Amniotic epithelial cell (primary cell): ENCODE measurements at regions not wholly inside any gene's neighbourhood (a gene's known extent, or its start where the extent isn't known, plus 50 kb on each side); places are given as distances from the start of the nearest gene placed in this dataset.

Experiments
- DNase-seq: peaks from one replicate; pipeline ENCODE4 v3.0.0-alpha.2; 2010; ENCODE audit warnings: low read depth

- DNase-seq, result no peak
Observed at GRCh38 chr15:97694456-97694855, 266.0 kb upstream of the ARRDC4 start.

DNA sequence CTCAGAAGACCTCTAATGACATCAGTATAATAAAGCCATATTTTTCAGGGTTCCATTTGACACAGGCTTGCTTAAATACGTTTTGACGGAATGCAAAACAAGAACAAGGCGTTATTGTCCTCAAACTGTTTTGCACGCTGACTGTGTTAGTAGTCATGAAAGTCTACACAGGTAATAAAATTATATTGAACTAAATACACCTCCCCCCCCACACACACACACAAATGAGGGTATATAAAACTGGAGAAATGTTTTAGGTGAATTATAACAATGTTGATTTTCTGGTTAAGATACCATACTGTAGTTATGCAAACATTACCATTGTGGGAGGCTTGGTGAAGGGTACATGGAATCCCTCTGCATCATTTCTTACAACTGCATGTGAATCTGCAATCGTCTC is 257.1 kb upstream of the ARRDC4 start:
- no peak for DNase-seq

GRCh38 chr15:97706059-97706458 is 254.4 kb upstream of the ARRDC4 start:
- DNase-seq, result no peak

DNA sequence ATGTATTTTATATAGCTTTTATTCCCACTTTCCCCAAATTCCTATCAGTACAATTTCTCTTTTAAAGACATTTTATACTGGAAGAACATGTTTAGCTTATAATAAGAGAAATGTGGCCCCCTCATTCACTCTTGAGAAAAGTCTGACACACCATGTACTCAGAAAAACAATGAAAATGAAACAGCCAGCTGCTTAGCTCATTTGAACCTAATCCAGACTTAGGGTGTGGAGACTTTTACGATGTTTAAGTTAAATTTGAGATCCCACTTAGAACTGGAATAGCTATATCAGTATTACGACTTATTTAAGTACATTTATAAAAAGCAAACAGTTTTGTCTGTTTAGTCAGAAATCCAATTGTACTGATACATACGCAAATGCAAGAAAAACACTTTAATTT is 252.3 kb upstream of the ARRDC4 start:
- no peak for DNase-seq

GRCh38 chr15:97712530-97712929 is 248.0 kb upstream of the ARRDC4 start:
- no peak for DNase-seq

GRCh38 chr15:97717806-97718205 is 242.7 kb upstream of the ARRDC4 start:
- DNase-seq, result no peak

DNA sequence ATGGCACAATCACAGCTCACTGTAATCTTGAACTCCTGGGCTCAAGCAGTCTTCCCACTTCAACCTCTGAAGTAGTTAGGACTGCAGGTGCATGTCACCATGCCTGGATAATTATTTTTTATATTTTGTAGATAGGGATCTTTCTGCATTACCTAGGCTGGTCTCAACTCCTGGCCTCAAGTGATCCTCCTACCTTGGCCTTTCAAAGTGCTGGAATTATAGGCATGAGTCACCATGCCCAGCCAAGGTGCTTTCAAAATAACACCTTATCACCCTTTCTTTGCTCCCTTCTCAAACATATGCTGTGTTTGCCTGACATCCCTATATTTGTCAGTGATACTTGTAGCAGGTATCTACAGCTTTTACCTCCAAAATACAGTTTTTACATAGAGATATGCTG is 242.0 kb upstream of the ARRDC4 start:
- DNase-seq, result no peak

GRCh38 chr15:97728791-97729190 is 231.7 kb upstream of the ARRDC4 start:
- no peak for DNase-seq

GRCh38 chr15:97729270-97729669 is 231.2 kb upstream of the ARRDC4 start:
- DNase-seq, result no peak

- DNase-seq, result no peak
Observed at GRCh38 chr15:97730315-97730714, 230.2 kb upstream of the ARRDC4 start.

- no peak for DNase-seq
Observed at GRCh38 chr15:97731859-97732258, 228.6 kb upstream of the ARRDC4 start.

DNA sequence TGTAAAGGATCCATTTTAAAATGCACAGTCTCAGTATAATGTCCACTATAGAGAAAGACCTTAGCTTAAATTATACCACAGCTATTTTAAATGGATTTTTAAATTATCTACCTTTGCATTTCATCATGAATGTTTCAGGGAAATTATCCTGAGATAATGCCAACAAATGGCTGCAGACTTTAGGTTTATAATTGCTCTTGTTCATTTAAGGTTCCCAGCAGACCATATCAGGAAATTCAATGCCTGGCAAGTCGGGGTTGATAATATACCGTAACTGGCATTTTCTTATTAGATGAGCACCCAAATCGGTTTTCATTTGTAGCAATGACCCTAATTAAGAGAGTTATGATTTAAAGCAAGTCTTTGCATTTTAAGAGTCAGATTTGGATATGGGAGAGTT is 227.1 kb upstream of the ARRDC4 start:
- no peak for DNase-seq

DNA sequence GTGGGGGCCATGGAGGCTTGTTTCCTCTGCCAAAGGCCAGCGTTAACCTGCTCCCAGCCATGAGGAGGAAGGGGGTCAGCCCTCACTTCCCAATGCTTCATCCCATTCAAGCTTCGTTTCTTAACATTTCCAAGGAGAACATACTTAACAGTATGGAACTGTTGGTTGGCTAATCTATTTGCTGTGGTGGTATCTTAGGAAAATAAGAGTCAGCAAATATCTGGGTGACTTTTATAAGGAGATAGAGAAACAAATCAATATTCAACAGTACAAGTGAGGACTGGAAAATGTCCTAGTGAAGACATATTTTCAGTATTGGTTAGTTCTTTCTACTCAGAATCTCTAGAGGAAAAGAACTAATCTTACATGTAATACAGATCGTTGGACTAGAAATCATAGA is 223.8 kb upstream of the ARRDC4 start:
- DNase-seq, result no peak

DNA sequence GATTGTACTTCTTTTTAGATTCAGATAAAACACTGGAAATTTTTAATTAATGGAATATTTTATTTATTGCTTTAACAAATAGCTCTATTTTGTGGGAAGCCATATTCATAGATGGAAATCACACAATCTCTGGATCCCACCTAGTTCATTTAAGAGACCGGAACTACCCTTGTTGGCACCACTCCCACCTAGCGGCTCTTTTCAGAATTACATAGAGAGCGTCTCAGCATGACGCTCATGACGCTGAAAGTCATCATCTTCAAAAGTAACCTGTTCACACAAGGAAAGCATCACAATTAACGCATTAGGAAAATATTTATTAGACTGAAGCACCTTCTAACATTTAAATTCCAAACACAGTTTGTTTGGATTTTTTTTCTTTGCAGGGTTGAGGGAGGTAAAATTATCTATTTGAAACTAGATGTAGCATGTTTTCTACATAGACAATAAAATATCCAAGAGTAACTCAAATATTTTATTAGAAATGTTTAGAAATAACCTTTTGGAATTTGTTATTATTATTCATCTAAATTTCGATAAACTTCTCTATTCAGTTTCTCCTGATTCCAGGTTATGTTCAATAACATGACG is 214.9 kb upstream of the ARRDC4 start:
- peak; percentile 10 for DNase-seq

DNA sequence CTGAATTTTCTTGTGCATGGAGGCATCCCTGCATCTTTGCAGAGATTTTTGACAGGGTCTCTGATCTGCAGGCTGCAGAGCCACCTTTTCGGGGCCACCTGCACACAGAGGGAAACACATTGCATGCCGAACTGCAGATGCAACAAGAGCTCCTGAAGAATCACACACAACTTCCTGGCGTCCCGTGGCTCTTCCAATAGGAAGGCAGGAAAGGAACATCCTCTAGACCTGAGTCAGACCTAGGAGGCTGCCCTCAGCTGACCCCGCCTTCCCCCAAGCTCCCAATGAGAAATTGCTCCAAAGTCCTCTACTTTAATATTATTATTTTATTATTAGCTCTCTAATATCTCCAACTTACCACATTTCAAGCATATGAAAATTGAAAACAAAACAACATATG is 213.2 kb upstream of the ARRDC4 start:
- no peak for DNase-seq

- no peak for DNase-seq
Observed at GRCh38 chr15:97748576-97748975, 211.9 kb upstream of the ARRDC4 start.

DNA sequence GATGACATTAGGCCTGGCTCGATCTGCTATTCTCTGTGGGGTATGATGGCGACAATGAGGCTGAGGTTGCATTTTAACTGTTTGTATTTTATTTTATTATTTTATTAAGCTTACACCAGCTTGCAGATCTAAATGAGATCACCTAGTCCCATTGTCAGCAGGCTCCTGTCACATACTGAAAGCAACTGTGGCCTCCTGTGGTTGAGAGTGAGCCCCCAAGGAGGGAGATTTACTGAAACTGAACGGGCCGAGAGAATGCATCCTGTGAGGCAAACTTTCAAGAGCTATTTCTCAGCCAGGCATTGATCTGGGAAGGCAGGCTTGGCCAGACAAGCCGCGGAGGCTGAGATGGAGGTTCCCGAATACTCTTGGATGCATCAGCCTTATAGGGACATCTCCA is 210.4 kb upstream of the ARRDC4 start:
- no peak for DNase-seq

- DNase-seq, result no peak
Observed at GRCh38 chr15:97755726-97756125, 204.8 kb upstream of the ARRDC4 start.

- peak; percentile 12 for DNase-seq
Observed at GRCh38 chr15:97759363-97759762, 201.1 kb upstream of the ARRDC4 start.

DNA sequence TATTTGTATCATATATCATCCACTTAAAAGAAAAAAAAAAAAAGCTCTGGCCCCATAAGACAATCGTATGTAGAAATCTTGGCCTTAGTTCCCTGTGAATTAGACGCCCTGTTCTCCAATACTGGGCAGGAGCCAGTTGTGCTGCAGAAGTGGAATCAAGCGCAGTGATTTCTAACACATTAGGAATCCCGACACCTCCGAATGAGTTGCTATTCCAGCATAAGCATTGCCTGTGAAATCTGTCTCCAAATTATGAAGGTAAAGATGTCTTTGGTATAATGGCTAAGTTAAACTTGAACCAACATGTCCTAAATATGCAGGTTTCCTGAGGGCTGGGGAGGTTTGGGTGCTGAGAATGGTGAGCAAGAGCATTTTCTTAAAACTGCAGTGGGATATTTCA is 199.4 kb upstream of the ARRDC4 start:
- no peak for DNase-seq

- no peak for DNase-seq
Observed at GRCh38 chr15:97783240-97783639, 177.3 kb upstream of the ARRDC4 start.

GRCh38 chr15:97786741-97787140 is 173.8 kb upstream of the ARRDC4 start:
- no peak for DNase-seq

GRCh38 chr15:97790180-97790579 is 170.3 kb upstream of the ARRDC4 start:
- no peak for DNase-seq

DNA sequence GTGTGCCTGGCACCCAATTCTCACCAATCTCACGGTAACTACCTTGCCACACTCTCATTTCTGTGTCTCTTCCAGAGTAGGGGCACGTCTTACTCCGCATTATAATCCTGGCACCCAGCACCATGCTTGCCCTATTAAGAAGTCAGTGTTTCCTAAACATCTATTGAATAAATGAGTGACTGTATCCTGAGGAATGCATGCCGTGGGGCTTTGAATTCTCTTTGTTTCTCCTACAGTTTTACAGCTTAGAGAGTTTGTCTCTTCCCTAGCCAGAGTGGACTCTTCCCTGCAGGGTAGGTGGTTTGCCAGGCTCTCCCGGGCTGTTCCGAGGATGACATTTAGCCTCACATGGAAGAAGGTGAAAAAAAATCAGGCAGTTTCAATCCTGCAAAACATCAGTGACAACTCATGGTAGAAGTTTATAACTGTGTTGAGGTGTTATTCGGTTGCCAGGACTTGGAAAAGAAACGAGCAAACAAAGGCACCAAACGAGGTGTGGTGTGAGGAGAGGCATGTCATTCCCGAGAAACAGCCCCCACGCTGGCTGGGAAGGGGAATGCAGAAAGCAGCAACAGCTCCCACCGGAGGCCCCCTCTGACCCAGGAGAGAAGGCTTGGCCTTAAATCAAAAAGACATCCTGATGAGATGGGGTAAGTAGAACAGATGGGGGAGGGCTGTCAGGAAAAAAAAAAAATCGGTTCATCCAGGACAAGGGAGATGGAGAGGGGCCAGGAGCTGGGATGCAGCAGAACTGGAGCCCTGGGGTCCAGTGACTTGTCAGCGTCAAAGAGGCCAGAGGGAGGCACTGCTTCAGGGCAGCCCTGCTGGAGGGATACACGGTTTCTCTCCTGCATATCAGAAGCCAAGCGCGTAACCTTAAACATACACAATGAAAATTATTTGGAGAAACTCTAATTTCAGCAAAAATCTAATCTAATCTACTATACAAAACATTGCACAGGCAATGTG is 168.4 kb upstream of the ARRDC4 start:
- DNase-seq, result no peak
